BLaER1 treated with 17β-estradiol and CSF1 and Interleukin-3, amounts not matched to agents 10 nM and 100 nM (cell line): ENCODE measurements at regions not wholly inside any gene's neighbourhood (a gene's known extent, or its start where the extent isn't known, plus 50 kb on each side); places are given as distances from the start of the nearest gene placed in this dataset.

ENCODE experiments used
- H3K27ac ChIP-seq, 11 experiments: shearing (Covaris generic); formaldehyde crosslinking; 2 replicates each; pipeline ENCODE4 v1.8.1; 2022
- H3K27me3 ChIP-seq, 11 experiments: shearing (Covaris generic); formaldehyde crosslinking; 2 replicates each; pipeline ENCODE4 v1.8.1; 2022
- H3K36me3 ChIP-seq, 11 experiments: shearing (Covaris generic); formaldehyde crosslinking; 2 replicates each; pipeline ENCODE4 v1.8.1; 2022
- H3K4me1 ChIP-seq, 10 experiments: shearing (Covaris generic); formaldehyde crosslinking; 2 replicates each; pipeline ENCODE4 v1.8.1; 2022
- H3K4me2 ChIP-seq, 11 experiments: shearing (Covaris generic); formaldehyde crosslinking; 2 replicates each; pipeline ENCODE4 v1.8.1; 2022
- H3K4me3 ChIP-seq, 10 experiments: shearing (Covaris generic); formaldehyde crosslinking; 2 replicates each; pipeline ENCODE4 v1.8.1; 2022
- H3K9ac ChIP-seq, 11 experiments: shearing (Covaris generic); formaldehyde crosslinking; 2 replicates each; pipeline ENCODE4 v1.8.1; 2022
- H3K9me3 ChIP-seq, 11 experiments: shearing (Covaris generic); formaldehyde crosslinking; replicated peaks in 1 of 11; 2 replicates each; pipeline ENCODE4 v1.8.1; 2022
- H4K20me1 ChIP-seq, 11 experiments: shearing (Covaris generic); formaldehyde crosslinking; 2 replicates each; pipeline ENCODE4 v1.8.1; 2022
- Cebpa-rat ChIP-seq, 11 experiments: shearing (Covaris generic); IDR thresholded peaks; 2 replicates each; pipeline ENCODE4 v1.8.1; 2022

GRCh38 chr4:34253239-34253638 lies 1991.1 kb downstream of the ARAP2 start:
- no peaks in the 10 kb centered on the region for H3K36me3 ChIP-seq
- no peaks in the 10 kb centered on the region for H3K27me3 ChIP-seq
- H3K4me2 ChIP-seq = no peak overlapping the region
- no peaks in the 10 kb centered on the region for H4K20me1 ChIP-seq
- no peak overlapping the region for H3K9ac ChIP-seq
- no peak overlapping the region for H3K4me3 ChIP-seq
- peaks cover 0 to 20% (median 2%) of the 10 kb centered on the region in 10 experiments; a peak in 8 of 20 replicates for H3K4me1 ChIP-seq
- no peak overlapping the region for H3K27ac ChIP-seq
- H3K9me3 ChIP-seq = peaks cover 0 to 18% (median 0%) of the 10 kb centered on the region in 11 experiments; a peak in 2 of 22 replicates
- no peak for TF ChIP-seq Cebpa-rat (IDR thresholded peaks at IDR 0.05)

GRCh38 chr4:34258176-34258575 lies 1986.1 kb downstream of the ARAP2 start:
- H3K4me3 ChIP-seq = no peak overlapping the region
- H3K27ac ChIP-seq = no peak overlapping the region
- no peak overlapping the region for H3K9ac ChIP-seq
- no peaks in the 10 kb centered on the region for H4K20me1 ChIP-seq
- peaks cover 0 to 9% (median 0%) of the 10 kb centered on the region in 11 experiments; a peak in 10 of 22 replicates for H3K9me3 ChIP-seq
- H3K4me1 ChIP-seq = no peaks in the 10 kb centered on the region
- H3K36me3 ChIP-seq = no peaks in the 10 kb centered on the region
- TF ChIP-seq Cebpa-rat (IDR thresholded peaks at IDR 0.05) = no peak
- H3K4me2 ChIP-seq = no peak overlapping the region
- H3K27me3 ChIP-seq = no peaks in the 10 kb centered on the region

GRCh38 chr4:34261799-34262314 lies 1982.5 kb downstream of the ARAP2 start:
- peaks cover 0 to 7% (median 0%) of the 10 kb centered on the region in 10 experiments; a peak in 1 of 20 replicates for H3K4me1 ChIP-seq
- H3K27me3 ChIP-seq = no peaks in the 10 kb centered on the region
- no peak for TF ChIP-seq Cebpa-rat (IDR thresholded peaks at IDR 0.05)
- no peak overlapping the region for H3K27ac ChIP-seq
- no peaks in the 10 kb centered on the region for H3K36me3 ChIP-seq
- H3K4me3 ChIP-seq = no peak overlapping the region
- H3K9me3 ChIP-seq = peaks cover 13 to 36% (median 18%) of the 10 kb centered on the region in 11 experiments
- H3K4me2 ChIP-seq = no peak overlapping the region
- H4K20me1 ChIP-seq = no peaks in the 10 kb centered on the region
- H3K9ac ChIP-seq = no peak overlapping the region

GRCh38 chr4:34269613-34270012 lies 1974.7 kb downstream of the ARAP2 start:
- Histone ChIP-seq H3K9ac (no peak overlapping the region), H3K4me3 (no peak overlapping the region), H3K4me2 (no peak overlapping the region), H3K27me3 (no peaks in the 10 kb centered on the region), H3K36me3 (no peaks in the 10 kb centered on the region), H4K20me1 (no peaks in the 10 kb centered on the region), H3K4me1 (peaks cover 0 to 7% (median 0%) of the 10 kb centered on the region in 10 experiments; a peak in 1 of 20 replicates), H3K27ac (no peak overlapping the region), H3K9me3 (peaks cover 0 to 12% (median 6%) of the 10 kb centered on the region in 11 experiments; a peak in 15 of 22 replicates)
- no peak for TF ChIP-seq Cebpa-rat (IDR thresholded peaks at IDR 0.05)

- no peak overlapping the region for H3K4me3 ChIP-seq
- no peaks in the 10 kb centered on the region for H4K20me1 ChIP-seq
- no peak overlapping the region for H3K9ac ChIP-seq
- no peaks in the 10 kb centered on the region for H3K36me3 ChIP-seq
- H3K27me3 ChIP-seq = no peaks in the 10 kb centered on the region
- no peak overlapping the region for H3K4me2 ChIP-seq
- H3K4me1 ChIP-seq = no peaks in the 10 kb centered on the region
- no peak overlapping the region for H3K27ac ChIP-seq
- H3K9me3 ChIP-seq = no peaks in the 10 kb centered on the region
- no peak for TF ChIP-seq Cebpa-rat (IDR thresholded peaks at IDR 0.05)
These were observed 1972.6 kb downstream of the ARAP2 start for GRCh38 chr4:34271479-34272355.

- no peaks in the 10 kb centered on the region for H3K9me3 ChIP-seq
- no peaks in the 10 kb centered on the region for H3K4me1 ChIP-seq
- no peak overlapping the region for H3K27ac ChIP-seq
- no peak for TF ChIP-seq Cebpa-rat (IDR thresholded peaks at IDR 0.05)
- H3K4me3 ChIP-seq = no peak overlapping the region
- H3K4me2 ChIP-seq = no peak overlapping the region
- no peak overlapping the region for H3K9ac ChIP-seq
- H3K27me3 ChIP-seq = no peaks in the 10 kb centered on the region
- H4K20me1 ChIP-seq = no peaks in the 10 kb centered on the region
- H3K36me3 ChIP-seq = no peaks in the 10 kb centered on the region
These were observed 1965.3 kb downstream of the ARAP2 start for GRCh38 chr4:34279011-34279410.

GRCh38 chr4:34280131-34280530 lies 1964.2 kb downstream of the ARAP2 start:
- H3K4me3 ChIP-seq = no peak overlapping the region
- no peaks in the 10 kb centered on the region for H3K9me3 ChIP-seq
- H3K36me3 ChIP-seq = no peaks in the 10 kb centered on the region
- no peaks in the 10 kb centered on the region for H3K4me1 ChIP-seq
- H4K20me1 ChIP-seq = no peaks in the 10 kb centered on the region
- no peak for TF ChIP-seq Cebpa-rat (IDR thresholded peaks at IDR 0.05)
- H3K27ac ChIP-seq = no peak overlapping the region
- H3K4me2 ChIP-seq = no peak overlapping the region
- H3K9ac ChIP-seq = no peak overlapping the region
- no peaks in the 10 kb centered on the region for H3K27me3 ChIP-seq

GRCh38 chr4:34281826-34282225 lies 1962.5 kb downstream of the ARAP2 start:
- Histone ChIP-seq H3K27me3 (no peaks in the 10 kb centered on the region), H3K4me3 (no peak overlapping the region), H3K9me3 (no peaks in the 10 kb centered on the region), H3K27ac (no peak overlapping the region), H3K36me3 (no peaks in the 10 kb centered on the region), H3K4me2 (no peak overlapping the region), H3K9ac (no peak overlapping the region), H3K4me1 (no peaks in the 10 kb centered on the region), H4K20me1 (no peaks in the 10 kb centered on the region)
- TF ChIP-seq Cebpa-rat (IDR thresholded peaks at IDR 0.05) = no peak

- H3K4me2 ChIP-seq = no peak overlapping the region
- H3K9me3 ChIP-seq = no peaks in the 10 kb centered on the region
- H3K36me3 ChIP-seq = no peaks in the 10 kb centered on the region
- no peaks in the 10 kb centered on the region for H4K20me1 ChIP-seq
- TF ChIP-seq Cebpa-rat (IDR thresholded peaks at IDR 0.05) = no peak
- no peak overlapping the region for H3K4me3 ChIP-seq
- no peak overlapping the region for H3K27ac ChIP-seq
- no peak overlapping the region for H3K9ac ChIP-seq
- H3K27me3 ChIP-seq = no peaks in the 10 kb centered on the region
- H3K4me1 ChIP-seq = no peaks in the 10 kb centered on the region
These were observed 1954.8 kb downstream of the ARAP2 start for GRCh38 chr4:34289489-34289888.

GRCh38 chr4:34289962-34290361 lies 1954.4 kb downstream of the ARAP2 start:
- Histone ChIP-seq H3K4me2 (no peak overlapping the region), H3K4me3 (no peak overlapping the region), H3K36me3 (no peaks in the 10 kb centered on the region), H3K9me3 (no peaks in the 10 kb centered on the region), H3K4me1 (no peaks in the 10 kb centered on the region), H3K27me3 (no peaks in the 10 kb centered on the region), H3K9ac (no peak overlapping the region), H3K27ac (no peak overlapping the region), H4K20me1 (no peaks in the 10 kb centered on the region)
- TF ChIP-seq Cebpa-rat (IDR thresholded peaks at IDR 0.05) = no peak
